ENCODE measurements at regions not wholly inside any gene's neighbourhood (a gene's known extent, or its start where the extent isn't known, plus 50 kb on each side); places are given as distances from the start of the nearest gene placed in this dataset.

- no peak for DNase-seq
These were observed 603.0 kb downstream of the KCTD16 start for GRCh38 chr5:144773628-144774027.

DNA sequence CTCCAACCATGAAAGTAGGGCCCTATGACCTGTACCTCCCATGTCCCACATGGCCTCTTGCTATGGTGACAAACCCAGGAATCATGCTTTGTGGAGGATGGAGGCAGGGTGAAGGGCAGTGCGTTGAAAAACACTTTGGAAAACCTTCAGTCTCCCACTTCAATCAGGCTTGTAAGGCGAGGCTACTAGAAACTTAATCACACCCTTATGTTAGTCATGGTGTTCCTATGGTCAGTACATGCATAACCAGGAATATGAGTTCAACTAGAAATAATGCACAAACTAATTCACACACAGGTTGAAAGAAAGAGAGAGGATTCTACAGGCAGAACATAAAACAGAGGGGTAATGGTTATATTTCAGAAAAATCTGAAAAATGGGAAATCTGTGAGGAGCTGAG is 601.1 kb downstream of the KCTD16 start:
- no peak for DNase-seq

DNA sequence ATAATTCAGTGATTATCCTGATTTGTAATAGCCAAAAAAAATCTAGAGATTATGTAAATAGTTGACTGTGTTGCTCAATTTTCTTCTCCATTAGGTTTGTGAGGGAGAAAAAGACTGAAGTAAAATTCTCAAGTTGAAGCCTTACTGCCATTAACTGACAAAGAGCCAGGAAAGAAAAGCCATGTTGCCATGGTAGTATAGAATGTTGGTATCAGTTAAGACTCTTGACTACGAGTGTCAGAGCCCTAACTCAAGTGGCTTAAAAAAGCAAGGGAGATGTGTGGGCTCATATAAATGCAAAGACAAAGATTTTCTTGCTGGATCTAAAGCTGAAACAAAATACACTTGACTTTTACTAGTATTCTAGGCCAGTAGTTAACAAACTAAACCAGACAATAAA is 571.7 kb downstream of the KCTD16 start:
- DNase-seq, result peak; percentile 52

GRCh38 chr5:144731786-144732185 is 561.1 kb downstream of the KCTD16 start:
- DNase-seq, result peak; percentile 45

- DNase-seq, result no peak
These were observed 541.4 kb downstream of the KCTD16 start for GRCh38 chr5:144712090-144712489.

DNA sequence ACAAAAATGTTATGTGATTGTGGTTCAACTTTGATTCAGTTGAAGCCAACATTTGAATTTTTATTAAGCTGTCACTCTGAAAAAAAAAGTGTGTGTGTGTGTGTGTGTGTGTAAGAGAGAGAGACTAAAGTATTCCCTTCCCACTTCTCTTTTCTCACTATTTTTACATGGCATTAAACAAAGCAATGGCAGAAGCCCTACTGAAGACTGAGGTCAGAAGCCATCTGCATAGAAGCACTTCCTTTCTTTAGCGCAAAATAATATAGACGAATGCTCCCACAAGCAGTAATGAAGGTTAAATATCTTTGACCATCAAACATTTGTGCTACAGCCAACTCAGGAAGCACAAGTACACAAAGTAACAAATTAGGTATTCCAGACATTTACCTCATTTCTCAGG is 540.5 kb downstream of the KCTD16 start:
- DNase-seq, result no peak

GRCh38 chr5:144710637-144711036 is 540.0 kb downstream of the KCTD16 start:
- peak; percentile 19 for DNase-seq

DNA sequence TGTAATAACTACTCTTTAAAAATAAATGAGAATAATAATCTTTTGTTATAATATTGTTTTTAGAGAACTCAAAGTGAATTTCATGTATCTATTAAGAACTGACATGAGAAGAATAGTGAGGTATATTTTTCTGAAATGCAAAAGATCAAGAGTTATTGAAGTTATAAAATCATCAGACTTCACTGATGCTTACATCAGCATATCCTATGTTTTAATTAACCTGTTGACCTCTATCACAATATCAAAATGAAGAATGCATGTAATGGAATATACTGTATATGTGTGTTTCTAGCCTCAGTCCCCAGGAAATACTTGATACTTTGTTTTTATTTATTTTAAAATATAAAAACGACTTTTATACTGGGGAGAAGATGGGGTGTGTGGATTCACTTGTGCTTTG is 533.1 kb downstream of the KCTD16 start:
- DNase-seq, result no peak

- no peak for DNase-seq
These were observed 527.8 kb downstream of the KCTD16 start for GRCh38 chr5:144698484-144698883.

- no peak for DNase-seq
These were observed 527.2 kb downstream of the KCTD16 start for GRCh38 chr5:144697847-144698262.

DNA sequence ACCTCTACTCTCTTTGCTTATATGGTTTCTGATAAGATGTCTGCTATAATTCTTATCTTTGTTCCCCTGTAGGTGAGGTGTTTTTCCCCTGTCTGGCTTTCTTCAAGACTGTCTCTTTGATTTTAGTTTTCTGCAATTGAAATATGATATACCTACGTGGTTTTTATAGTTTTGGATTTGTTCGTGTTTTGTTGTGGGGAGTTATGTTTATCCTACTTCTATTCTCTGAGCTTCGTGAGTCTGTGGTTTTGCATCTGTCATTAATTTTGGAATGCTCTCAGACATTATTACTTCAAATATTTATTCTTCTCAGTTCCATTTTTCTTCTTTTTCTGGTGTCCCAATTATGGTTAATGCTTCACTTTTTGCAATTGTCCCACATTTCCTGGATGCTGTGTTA is 521.3 kb downstream of the KCTD16 start:
- DNase-seq, result no peak

GRCh38 chr5:144684899-144685298 is 514.2 kb downstream of the KCTD16 start:
- DNase-seq, result no peak

DNA sequence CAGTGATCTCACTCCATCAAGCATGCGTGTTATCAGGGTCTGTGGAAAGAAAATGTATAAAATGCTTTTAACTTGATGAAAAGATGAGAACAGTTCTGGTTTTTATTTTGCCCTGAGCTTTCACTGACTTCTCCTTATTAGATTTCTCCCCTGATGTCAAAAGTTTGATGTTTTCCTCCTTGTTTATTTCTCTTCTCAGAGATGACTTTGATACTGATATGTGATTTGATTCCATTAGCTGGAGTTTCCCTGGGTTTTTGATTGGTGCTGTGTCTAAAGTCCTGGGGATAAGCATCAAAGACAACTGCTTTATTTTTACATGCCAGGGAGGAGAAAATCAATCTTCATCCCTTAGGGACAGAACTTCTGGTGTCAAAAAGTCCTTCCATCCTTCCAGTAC is 510.0 kb downstream of the KCTD16 start:
- no peak for DNase-seq

GRCh38 chr5:144671066-144671465 is 500.4 kb downstream of the KCTD16 start:
- no peak for DNase-seq

DNA sequence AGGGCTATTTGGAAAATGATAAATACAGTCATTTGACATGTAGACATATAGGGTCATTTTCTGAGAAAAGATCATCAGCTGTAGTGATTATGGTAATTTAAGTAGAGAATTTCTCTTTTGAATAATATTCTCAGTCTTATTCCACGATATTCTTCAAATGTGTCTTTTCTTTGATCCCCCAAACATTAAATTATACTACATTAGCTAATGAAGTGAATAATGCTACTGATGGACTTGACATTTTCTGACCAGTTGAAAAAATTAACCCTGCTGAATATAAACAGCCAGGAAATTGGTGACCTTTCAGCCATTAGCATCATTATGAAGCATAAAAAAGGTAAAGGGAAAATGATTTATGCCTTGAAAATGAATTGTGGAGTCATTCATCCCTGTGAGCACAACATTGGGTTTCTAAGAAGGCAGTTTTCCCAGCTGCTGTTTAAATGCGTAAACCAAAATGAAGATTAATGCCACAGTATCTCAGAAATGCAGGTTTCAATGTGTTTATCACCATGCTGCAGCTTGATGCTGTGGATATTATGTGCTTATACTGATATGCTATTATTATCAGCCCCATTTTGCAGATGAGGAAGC is 489.1 kb downstream of the KCTD16 start:
- no peak for DNase-seq

GRCh38 chr5:144644317-144644716 is 473.6 kb downstream of the KCTD16 start:
- DNase-seq, result no peak

- DNase-seq, result no peak
These were observed 468.1 kb downstream of the KCTD16 start for GRCh38 chr5:144638787-144639186.

DNA sequence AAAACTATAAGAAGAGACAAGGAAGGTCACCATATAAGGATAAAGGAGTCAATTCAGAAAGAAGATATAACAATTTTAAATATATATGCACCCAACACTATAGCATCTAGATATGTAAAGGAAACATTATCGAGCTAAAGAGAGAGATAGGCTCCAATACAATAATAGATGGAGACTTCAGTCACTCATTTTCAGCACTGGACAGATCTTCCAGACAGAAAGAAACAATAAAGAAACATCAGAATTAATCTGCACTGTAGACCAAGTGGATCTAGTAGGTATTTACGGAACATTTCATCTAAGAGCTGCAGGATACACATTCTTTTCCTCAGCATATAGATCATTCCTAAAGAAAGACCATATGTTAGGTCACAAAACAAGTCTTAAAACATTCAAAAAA is 463.5 kb downstream of the KCTD16 start:
- DNase-seq, result no peak

DNA sequence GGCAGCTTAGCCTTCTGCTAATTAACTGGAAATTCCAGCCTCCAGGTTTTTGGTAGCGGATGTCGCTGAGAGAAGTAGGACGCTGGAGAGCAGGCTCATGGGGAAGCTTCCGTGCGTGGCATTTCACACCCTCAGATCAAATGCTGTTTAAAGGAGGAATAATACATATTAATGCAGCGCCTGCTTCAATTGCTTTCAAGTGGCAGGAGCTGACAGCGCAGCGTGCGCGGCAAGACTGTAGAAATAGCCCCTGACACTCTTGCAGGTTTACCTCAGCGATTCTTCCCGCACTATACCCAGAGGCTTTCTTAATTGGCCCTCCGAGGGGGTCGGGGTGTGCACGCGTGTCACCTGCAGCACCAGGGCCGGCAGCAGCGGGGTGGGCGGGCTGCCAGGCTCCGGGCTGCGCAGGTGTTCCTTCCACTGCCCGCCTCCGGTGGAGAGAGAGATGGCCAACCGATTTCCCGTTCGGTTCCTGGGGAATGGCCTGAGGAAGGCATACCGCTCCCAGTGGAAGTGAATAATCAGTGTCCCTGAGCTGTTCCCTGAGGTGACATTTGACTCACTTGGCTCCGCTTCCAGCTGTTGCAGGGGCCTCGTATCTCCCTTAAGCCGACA is 427.9 kb downstream of the KCTD16 start:
- DNase-seq, result peak; percentile 82

GRCh38 chr5:144596517-144596916 is 425.8 kb downstream of the KCTD16 start:
- no peak for DNase-seq

DNA sequence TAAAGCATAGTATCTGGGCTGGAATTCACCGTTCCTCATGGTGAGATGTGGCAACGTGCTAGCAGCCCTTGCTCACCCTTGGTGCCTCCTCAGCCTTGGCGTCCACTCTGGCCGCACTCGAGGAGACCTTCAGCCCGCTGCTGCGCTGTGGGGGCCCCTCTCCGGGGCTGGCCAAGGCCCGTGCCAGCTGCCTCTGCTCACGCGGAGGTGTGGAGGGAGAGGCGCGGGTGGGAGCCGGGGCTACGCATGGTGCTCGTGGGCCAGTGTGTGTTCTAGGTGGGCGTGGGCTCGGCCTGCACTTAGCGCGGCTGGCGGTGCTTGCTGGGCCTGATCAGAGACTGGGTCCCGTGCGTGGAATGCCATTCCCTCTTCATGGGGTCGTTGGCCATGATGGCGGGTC is 424.2 kb downstream of the KCTD16 start:
- no peak for DNase-seq

DNA sequence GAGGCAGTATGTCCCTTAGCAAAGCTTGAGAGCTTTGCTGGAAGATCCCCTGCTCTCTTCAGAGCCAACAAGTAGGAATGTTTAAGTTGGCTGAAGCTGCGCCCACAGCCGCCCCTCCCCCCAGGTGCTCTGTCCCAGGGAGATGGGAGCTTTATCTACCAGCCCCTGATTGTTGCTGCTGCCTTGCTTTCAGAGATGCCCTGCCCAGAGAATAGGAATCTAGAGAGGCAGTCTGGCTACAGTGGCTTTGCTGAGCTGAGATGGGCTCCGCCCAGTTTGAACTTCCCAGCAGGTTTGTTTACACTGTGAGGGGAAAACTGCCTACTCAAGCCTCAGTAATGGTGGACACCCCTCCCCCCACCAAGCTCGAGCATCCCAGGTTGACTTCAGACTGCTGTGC is 423.6 kb downstream of the KCTD16 start:
- peak; percentile 70 for DNase-seq

- peak; percentile 45 for DNase-seq
These were observed 415.0 kb downstream of the KCTD16 start for GRCh38 chr5:144585681-144586080.

GRCh38 chr5:144583541-144584449 is 413.1 kb downstream of the KCTD16 start:
- DNase-seq, result peak; percentile 96
